HFFc6 (cell line): ENCODE measurements at regions not wholly inside any gene's neighbourhood (a gene's known extent, or its start where the extent isn't known, plus 50 kb on each side); places are given as distances from the start of the nearest gene placed in this dataset.

ENCODE experiments used
- DNase-seq: peaks from one replicate; pipeline ENCODE4 v3.0.0-alpha.2; 2018
- H3K27ac Mint-ChIP-seq: 2 replicates; pipeline ENCODE4 v1.8.0; 2020; ENCODE audit warnings: mild to moderate bottlenecking, mixed read lengths
- H3K27me3 Mint-ChIP-seq: 2 replicates; pipeline ENCODE4 v1.8.0; 2021; ENCODE audit warnings: mild to moderate bottlenecking, moderate library complexity, mixed read lengths; ENCODE audit not compliant: insufficient read depth
- H3K36me3 Mint-ChIP-seq: 2 replicates; pipeline ENCODE4 v1.8.0; 2021; ENCODE audit warnings: low read depth, mixed read lengths
- H3K4me1 Mint-ChIP-seq: 2 replicates; pipeline ENCODE4 v1.8.0; 2020; ENCODE audit warnings: low read depth, mixed read lengths
- H3K4me3 Mint-ChIP-seq: 2 replicates; pipeline ENCODE4 v1.8.0; 2020; ENCODE audit warnings: mild to moderate bottlenecking, moderate library complexity, mixed read lengths
- H3K9me3 Mint-ChIP-seq: 2 replicates; pipeline ENCODE4 v1.8.0; 2020; ENCODE audit warnings: mild to moderate bottlenecking, mixed read lengths
- CTCF ChIP-seq: fragments of 200-600 bp; sonication (generic); IDR thresholded peaks from 2 replicates; pipeline ENCODE4 v1.5.0; 2021; ENCODE audit warnings: antibody characterized with exemption, mild to moderate bottlenecking

- Mint-ChIP-seq H3K27me3 (no peaks in the 10 kb centered on the region; the same call in 1 of the 2 replicates), H3K36me3 (peaks cover 14% of the 10 kb centered on the region; the same call in 1 of the 2 replicates), H3K9me3 (peaks cover 23% of the 10 kb centered on the region), H3K4me1 (no peaks in the 10 kb centered on the region), H3K27ac (no peak overlapping the region), H3K4me3 (no peak overlapping the region)
- no peak for DNase-seq
- TF ChIP-seq CTCF: no peak
Observed at GRCh38 chr7:68425377-68425776, 1172.9 kb upstream of the AUTS2 start.

- Mint-ChIP-seq H3K27me3 (no peaks in the 10 kb centered on the region; the same call in 1 of the 2 replicates), H3K4me3 (no peak overlapping the region), H3K36me3 (peaks cover 14% of the 10 kb centered on the region; the same call in 1 of the 2 replicates), H3K27ac (no peak overlapping the region), H3K4me1 (no peaks in the 10 kb centered on the region), H3K9me3 (peaks cover 38% of the 10 kb centered on the region)
- no peak for DNase-seq
- no peak for TF ChIP-seq CTCF
Observed at GRCh38 chr7:68429411-68430117, 1168.7 kb upstream of the AUTS2 start.

- Mint-ChIP-seq H3K9me3 (peaks cover 48% of the 10 kb centered on the region), H3K4me1 (no peaks in the 10 kb centered on the region), H3K27ac (no peak overlapping the region), H3K27me3 (no peaks in the 10 kb centered on the region; the same call in 1 of the 2 replicates), H3K4me3 (no peak overlapping the region), H3K36me3 (peaks cover 8% of the 10 kb centered on the region; the same call in 1 of the 2 replicates)
- no peak for TF ChIP-seq CTCF
- DNase-seq: no peak
Observed at GRCh38 chr7:68432585-68432984, 1165.7 kb upstream of the AUTS2 start.

GRCh38 chr7:68433462-68434070 lies 1164.7 kb upstream of the AUTS2 start:
- Mint-ChIP-seq H3K4me1 (no peaks in the 10 kb centered on the region), H3K27ac (no peak overlapping the region), H3K4me3 (no peak overlapping the region), H3K36me3 (peaks cover 4% of the 10 kb centered on the region; the same call in 1 of the 2 replicates), H3K27me3 (no peaks in the 10 kb centered on the region; the same call in 1 of the 2 replicates), H3K9me3 (peaks cover 44% of the 10 kb centered on the region)
- no peak for TF ChIP-seq CTCF
- DNase-seq: no peak

GRCh38 chr7:68434857-68435256 lies 1163.4 kb upstream of the AUTS2 start:
- Mint-ChIP-seq H3K9me3 (peaks cover 42% of the 10 kb centered on the region), H3K27ac (no peak overlapping the region), H3K4me1 (no peaks in the 10 kb centered on the region), H3K27me3 (no peaks in the 10 kb centered on the region; the same call in 1 of the 2 replicates), H3K36me3 (no peaks in the 10 kb centered on the region), H3K4me3 (no peak overlapping the region)
- no peak for DNase-seq
- TF ChIP-seq CTCF: no peak
